ENCODE measurements at regions not wholly inside any gene's neighbourhood (a gene's known extent, or its start where the extent isn't known, plus 50 kb on each side); places are given as distances from the start of the nearest gene placed in this dataset.

GRCh38 chr3:110526777-110527727 is 544.6 kb upstream of the NECTIN3 start:
- DNase-seq (no peak), FAIRE-seq (no peak), ATAC-seq (no peak)
- WGBS, 2 donors: 57 to 62% methylated on average over 3 of the region's 3 CpGs
- no peak overlapping the region for H3K27ac ChIP-seq
- H3K4me1 ChIP-seq: no peaks in the 10 kb centered on the region
- intact Hi-C loops (cut with DNase I): no loop called here
- H3K36me3 ChIP-seq: no peaks in the 10 kb centered on the region
- no peak overlapping the region for H3K4me3 ChIP-seq
- no peaks in the 10 kb centered on the region for H3K9me3 ChIP-seq
- no peaks in the 10 kb centered on the region for H3K27me3 ChIP-seq
- no peak for TF ChIP-seq CTCF (IDR thresholded peaks at IDR 0.05)

- FAIRE-seq: no peak
- H3K9me3 ChIP-seq: no peaks in the 10 kb centered on the region
- 89 to 91% methylated on average over 4 of the region's 4 CpGs for WGBS, 2 donors
- H3K36me3 ChIP-seq: no peaks in the 10 kb centered on the region
- intact Hi-C loops (cut with DNase I): no loop called here
- H3K4me3 ChIP-seq: no peak overlapping the region
- no peak for DNase-seq
- H3K27me3 ChIP-seq: no peaks in the 10 kb centered on the region
- no peak for TF ChIP-seq CTCF (IDR thresholded peaks at IDR 0.05)
- peaks cover 0 to 9% (median 6%) of the 10 kb centered on the region in 3 donors for H3K4me1 ChIP-seq
- ATAC-seq: no peak
- H3K27ac ChIP-seq: no peak overlapping the region
Observed at GRCh38 chr3:110528305-110529121, 543.1 kb upstream of the NECTIN3 start.

DNA sequence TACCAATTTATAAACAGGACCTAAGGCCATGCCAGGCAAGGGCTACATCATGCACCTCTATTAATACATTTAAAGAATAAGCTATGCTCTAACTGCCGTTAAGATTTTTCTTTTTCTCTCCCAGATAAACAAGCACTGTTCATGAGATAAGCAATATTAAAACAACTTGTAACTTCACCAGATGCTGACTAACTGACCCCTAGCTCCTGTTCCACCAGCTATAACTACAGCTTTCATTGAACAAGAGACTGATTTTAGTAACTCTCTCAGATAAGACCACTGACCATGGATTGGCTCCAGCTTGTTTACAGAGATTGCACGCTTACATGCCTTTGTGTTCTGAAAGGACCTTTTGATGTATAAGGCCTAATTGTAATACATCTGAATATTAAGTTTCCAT is 540.7 kb upstream of the NECTIN3 start:
- FAIRE-seq (no peak), DNase-seq (no peak), ATAC-seq (no peak)
- no peaks in the 10 kb centered on the region for H3K9me3 ChIP-seq
- intact Hi-C loops (cut with DNase I): no loop called here
- TF ChIP-seq CTCF (IDR thresholded peaks at IDR 0.05): no peak
- no peaks in the 10 kb centered on the region for H3K36me3 ChIP-seq
- no peaks in the 10 kb centered on the region for H3K27me3 ChIP-seq
- peaks cover 0 to 9% (median 6%) of the 10 kb centered on the region in 3 donors for H3K4me1 ChIP-seq
- H3K27ac ChIP-seq: no peak overlapping the region
- no peak overlapping the region for H3K4me3 ChIP-seq
- 55 to 58% methylated on average over 2 of the region's 2 CpGs for WGBS, 2 donors

GRCh38 chr3:110533089-110533488 is 538.5 kb upstream of the NECTIN3 start:
- ATAC-seq (peak; percentile 56 to 86 (median 70)), FAIRE-seq (no peak), DNase-seq (peak in 3 of 6 donors; percentile 7 to 16 (median 14))
- peaks cover 0 to 9% (median 6%) of the 10 kb centered on the region in 3 donors for H3K4me1 ChIP-seq
- H3K36me3 ChIP-seq: no peaks in the 10 kb centered on the region
- no peak for TF ChIP-seq CTCF (IDR thresholded peaks at IDR 0.05)
- no peaks in the 10 kb centered on the region for H3K27me3 ChIP-seq
- H3K9me3 ChIP-seq: no peaks in the 10 kb centered on the region
- no peak overlapping the region for H3K4me3 ChIP-seq
- no peak overlapping the region for H3K27ac ChIP-seq
- intact Hi-C loops (cut with DNase I): no loop called here

Measured in pancreas (tissue), 10 donors.